ENCODE measurements at regions not wholly inside any gene's neighbourhood (a gene's known extent, or its start where the extent isn't known, plus 50 kb on each side); places are given as distances from the start of the nearest gene placed in this dataset.

DNA sequence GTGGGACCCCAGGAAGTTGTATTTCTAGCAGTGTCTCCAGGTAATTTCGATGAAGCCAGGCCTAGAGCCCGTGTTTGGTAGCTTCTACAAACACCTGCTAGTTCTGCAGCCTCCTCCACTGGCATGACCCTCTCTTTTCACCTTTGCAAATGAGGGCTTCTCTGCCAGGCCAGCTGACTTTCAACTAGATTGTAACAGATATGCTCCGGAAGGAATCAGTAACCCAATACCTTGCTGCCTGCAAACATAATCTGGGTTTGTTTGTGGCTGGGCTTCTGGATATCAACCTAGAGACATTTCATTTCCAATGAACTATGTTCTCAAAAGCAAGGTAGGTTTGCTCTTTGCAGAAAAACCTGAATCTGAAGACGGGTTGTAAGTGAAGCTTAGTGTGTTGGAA lies 354.8 kb downstream of the DMRT2 start:
- Mint-ChIP-seq H3K4me3 (no peak overlapping the region), H3K9me3 (no peaks in the 10 kb centered on the region), H3K27ac (no peak overlapping the region), H3K4me1 (no peaks in the 10 kb centered on the region), H3K36me3 (no peaks in the 10 kb centered on the region), H3K27me3 (no peaks in the 10 kb centered on the region)
- POLR2A ChIA-PET = no interaction called here
- DNase-seq (no peak), ATAC-seq (ENCODE audit: low read depth) (no peak)

DNA sequence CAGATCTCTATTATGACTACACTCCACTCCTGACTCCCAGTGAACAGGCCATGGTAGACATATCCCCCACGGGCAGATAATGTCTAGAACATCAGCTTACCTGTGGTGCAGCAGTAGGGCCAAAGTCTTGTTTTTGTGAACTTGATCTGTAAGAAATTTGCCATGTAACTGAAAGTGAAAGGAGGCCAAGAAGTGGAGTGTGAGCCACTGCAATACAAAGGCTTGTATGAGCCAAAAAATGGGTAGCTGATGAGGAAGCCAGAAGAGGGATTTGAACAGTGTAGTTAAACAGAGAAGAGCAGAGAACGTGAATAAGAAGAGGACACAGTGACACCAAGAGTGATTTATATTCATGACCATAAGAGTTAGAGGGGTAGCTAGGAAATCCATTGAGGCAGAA lies 361.7 kb downstream of the DMRT2 start:
- no peak overlapping the region for H3K4me3 Mint-ChIP-seq
- H3K36me3 Mint-ChIP-seq = no peaks in the 10 kb centered on the region

DNA sequence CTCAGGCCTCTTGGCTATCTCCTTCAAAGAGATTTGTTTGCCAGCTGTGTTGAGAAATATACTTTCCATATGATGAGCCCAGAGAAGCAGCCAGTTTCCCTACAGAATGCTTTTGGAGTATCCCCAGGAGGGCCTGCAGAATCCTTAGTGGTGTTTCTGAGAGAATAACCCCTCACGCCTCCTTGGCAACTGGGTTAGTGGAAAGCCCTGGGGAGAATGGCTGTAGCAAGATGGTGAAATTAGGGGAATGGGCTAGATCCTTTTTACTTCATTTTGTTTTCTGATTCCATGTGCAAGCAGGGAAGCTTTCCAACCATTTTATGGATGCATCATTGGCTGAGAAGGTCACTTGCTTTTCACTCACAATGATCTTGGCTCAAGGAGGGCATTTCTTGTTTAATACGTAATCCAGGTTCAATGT lies 364.6 kb downstream of the DMRT2 start:
- Mint-ChIP-seq H3K4me3 (no peak overlapping the region), H3K36me3 (no peaks in the 10 kb centered on the region), H3K27me3 (no peaks in the 10 kb centered on the region), H3K27ac (no peak overlapping the region), H3K9me3 (no peaks in the 10 kb centered on the region), H3K4me1 (no peaks in the 10 kb centered on the region)
- POLR2A ChIA-PET = no interaction called here
- no peak for ATAC-seq (ENCODE audit: low read depth)
- DNase-seq = no peak

More for the DNA sequence above, 361.7 kb downstream of the DMRT2 start:
- ATAC-seq (ENCODE audit: low read depth) (no peak), DNase-seq (no peak)
- no peaks in the 10 kb centered on the region for H3K4me1 Mint-ChIP-seq
- no peaks in the 10 kb centered on the region for H3K27me3 Mint-ChIP-seq
- POLR2A ChIA-PET = no interaction called here
- no peak overlapping the region for H3K27ac Mint-ChIP-seq
- no peaks in the 10 kb centered on the region for H3K9me3 Mint-ChIP-seq

DNA sequence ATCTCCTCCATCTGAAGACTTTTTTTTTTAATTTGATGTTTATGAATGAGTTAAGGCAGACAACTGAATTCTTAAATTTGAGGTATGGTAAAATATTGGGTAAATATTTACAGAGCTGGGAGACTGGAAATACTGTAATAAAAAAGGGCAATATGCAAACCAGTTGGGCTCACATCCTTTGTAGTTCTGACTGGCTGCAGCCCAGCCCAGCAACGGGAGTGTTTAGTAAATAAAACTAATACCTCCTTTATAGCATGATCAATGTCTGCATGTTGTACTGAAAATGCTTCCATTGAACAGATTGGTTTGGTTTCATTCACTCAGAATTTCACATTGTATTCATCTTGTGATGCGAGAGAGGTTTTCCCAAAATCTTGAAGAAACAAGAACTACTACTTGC lies 365.0 kb downstream of the DMRT2 start:
- no peaks in the 10 kb centered on the region for H3K36me3 Mint-ChIP-seq
- H3K4me3 Mint-ChIP-seq = no peak overlapping the region
- no peaks in the 10 kb centered on the region for H3K4me1 Mint-ChIP-seq
- no peak for DNase-seq
- no peaks in the 10 kb centered on the region for H3K27me3 Mint-ChIP-seq
- no peak overlapping the region for H3K27ac Mint-ChIP-seq
- H3K9me3 Mint-ChIP-seq = no peaks in the 10 kb centered on the region
- ATAC-seq (ENCODE audit: low read depth) = no peak
- POLR2A ChIA-PET = no interaction called here

DNA sequence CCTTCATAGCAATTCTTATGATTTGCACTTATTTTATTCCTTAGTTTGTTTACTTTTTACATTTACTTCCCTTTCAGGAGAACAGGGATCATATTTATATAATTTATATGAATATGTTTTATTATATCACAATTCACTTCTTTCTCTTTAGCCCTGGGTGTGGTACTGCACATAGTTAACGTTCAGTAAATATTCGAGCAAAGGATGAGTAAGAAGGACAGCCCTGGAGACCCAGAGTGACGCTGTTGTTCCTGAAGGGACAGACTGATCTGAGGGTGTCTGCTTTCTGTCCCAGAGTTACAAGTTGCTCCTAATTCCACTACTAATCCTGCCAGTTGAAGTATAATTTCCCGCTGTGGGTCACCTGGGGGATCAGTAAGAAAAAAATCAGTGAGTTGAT lies 366.1 kb downstream of the DMRT2 start:
- Mint-ChIP-seq H3K9me3 (no peaks in the 10 kb centered on the region), H3K4me1 (no peaks in the 10 kb centered on the region), H3K36me3 (no peaks in the 10 kb centered on the region), H3K27ac (no peak overlapping the region), H3K4me3 (no peak overlapping the region), H3K27me3 (no peaks in the 10 kb centered on the region)
- DNase-seq (no peak), ATAC-seq (ENCODE audit: low read depth) (no peak)
- POLR2A ChIA-PET = no interaction called here

DNA sequence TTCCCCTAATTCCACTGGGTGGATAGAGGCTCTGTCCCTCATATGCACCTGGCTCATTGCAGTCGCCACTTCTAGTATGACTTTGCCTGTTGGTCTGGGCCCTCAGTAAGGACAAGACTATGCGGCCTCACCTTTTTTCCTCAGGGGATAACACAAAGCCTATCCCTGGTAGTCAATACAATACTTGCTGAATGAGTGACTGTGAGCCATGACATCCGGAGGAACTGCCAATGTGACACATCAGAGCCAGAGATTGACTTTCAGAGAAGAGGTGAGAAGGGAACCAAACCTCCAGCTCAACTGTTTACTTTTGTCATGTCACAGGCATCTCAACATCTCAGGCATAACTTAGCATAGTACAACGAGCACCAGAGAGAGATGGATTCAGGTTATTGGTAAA lies 371.3 kb downstream of the DMRT2 start:
- H3K36me3 Mint-ChIP-seq = no peaks in the 10 kb centered on the region
- no peak overlapping the region for H3K4me3 Mint-ChIP-seq
- H3K27me3 Mint-ChIP-seq = no peaks in the 10 kb centered on the region
- H3K4me1 Mint-ChIP-seq = no peaks in the 10 kb centered on the region
- POLR2A ChIA-PET = no interaction called here
- H3K9me3 Mint-ChIP-seq = peaks cover 6% of the 10 kb centered on the region
- no peak overlapping the region for H3K27ac Mint-ChIP-seq
- DNase-seq (no peak), ATAC-seq (ENCODE audit: low read depth) (no peak)

DNA sequence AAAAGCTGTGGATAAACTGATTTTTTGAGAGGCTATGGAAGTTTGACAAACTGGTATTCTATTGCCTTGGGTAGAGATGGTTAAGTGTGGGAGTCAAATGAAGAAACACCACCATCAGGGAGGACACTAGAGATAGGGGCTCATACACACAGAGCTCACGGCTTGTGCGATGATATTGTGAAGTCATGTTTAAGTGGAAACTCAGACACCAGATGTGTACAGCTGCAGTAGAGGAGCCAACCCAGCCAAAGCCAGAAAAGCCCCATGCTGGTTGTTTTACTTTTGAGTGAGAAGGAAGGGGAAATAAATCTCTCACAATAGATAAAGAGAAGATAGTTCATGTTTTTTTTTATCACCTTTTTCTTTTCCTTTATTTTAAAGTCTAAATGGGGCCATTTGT lies 377.7 kb downstream of the DMRT2 start:
- DNase-seq (no peak), ATAC-seq (ENCODE audit: low read depth) (no peak)
- Mint-ChIP-seq H3K9me3 (peaks cover 4% of the 10 kb centered on the region), H3K4me3 (no peak overlapping the region), H3K36me3 (no peaks in the 10 kb centered on the region), H3K27me3 (no peaks in the 10 kb centered on the region), H3K4me1 (no peaks in the 10 kb centered on the region), H3K27ac (no peak overlapping the region)
- POLR2A ChIA-PET = no interaction called here

DNA sequence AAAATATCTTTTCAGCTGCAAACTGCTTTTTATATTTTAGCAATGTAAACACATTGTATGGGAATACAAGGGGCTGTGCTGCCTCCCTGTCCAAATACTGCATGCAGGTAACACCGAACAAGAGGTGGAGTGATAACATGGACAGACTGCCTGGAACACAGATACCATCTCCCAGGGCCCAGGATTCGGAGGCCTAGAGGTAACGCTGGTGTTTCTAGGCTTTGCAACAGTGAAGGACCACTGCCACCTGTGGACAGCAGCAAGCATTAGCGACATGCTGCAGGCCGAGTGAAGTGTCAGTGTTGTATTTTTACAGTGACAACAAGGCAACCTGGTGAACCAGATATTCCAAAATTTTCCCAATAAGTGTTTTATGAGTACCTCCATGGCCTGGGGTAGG lies 379.1 kb downstream of the DMRT2 start:
- POLR2A ChIA-PET = no interaction called here

DNA sequence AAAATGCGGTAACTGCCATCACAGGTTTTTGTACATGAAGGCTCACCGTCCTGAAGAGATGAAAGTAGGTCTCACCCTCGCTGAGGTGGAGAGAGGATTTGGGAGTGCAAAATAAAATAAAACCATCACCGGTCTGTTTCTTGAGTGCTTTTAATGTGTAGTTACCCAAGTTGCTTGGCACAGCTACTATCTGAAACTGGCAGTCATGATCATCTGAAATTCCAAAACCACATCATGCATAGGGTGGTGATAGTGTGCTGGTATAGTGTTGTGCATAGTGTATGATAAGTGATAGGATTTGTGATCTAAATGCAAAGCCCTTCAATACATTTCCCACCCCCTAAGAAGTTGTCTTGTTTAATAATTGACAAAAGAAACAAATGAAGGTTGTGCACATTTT lies 381.3 kb downstream of the DMRT2 start:
- H3K9me3 Mint-ChIP-seq = no peaks in the 10 kb centered on the region
- POLR2A ChIA-PET = no interaction called here
- H3K4me3 Mint-ChIP-seq = no peak overlapping the region
- ATAC-seq (ENCODE audit: low read depth) (no peak), DNase-seq (no peak)
- H3K27me3 Mint-ChIP-seq = no peaks in the 10 kb centered on the region
- no peak overlapping the region for H3K27ac Mint-ChIP-seq
- H3K36me3 Mint-ChIP-seq = no peaks in the 10 kb centered on the region
- H3K4me1 Mint-ChIP-seq = no peaks in the 10 kb centered on the region

More for the DNA sequence above, 379.1 kb downstream of the DMRT2 start:
- H3K4me1 Mint-ChIP-seq = no peaks in the 10 kb centered on the region
- H3K36me3 Mint-ChIP-seq = no peaks in the 10 kb centered on the region
- ATAC-seq (ENCODE audit: low read depth) = no peak
- H3K27ac Mint-ChIP-seq = no peak overlapping the region
- H3K9me3 Mint-ChIP-seq = peaks cover 1% of the 10 kb centered on the region
- no peaks in the 10 kb centered on the region for H3K27me3 Mint-ChIP-seq
- H3K4me3 Mint-ChIP-seq = no peak overlapping the region
- no peak for DNase-seq

DNA sequence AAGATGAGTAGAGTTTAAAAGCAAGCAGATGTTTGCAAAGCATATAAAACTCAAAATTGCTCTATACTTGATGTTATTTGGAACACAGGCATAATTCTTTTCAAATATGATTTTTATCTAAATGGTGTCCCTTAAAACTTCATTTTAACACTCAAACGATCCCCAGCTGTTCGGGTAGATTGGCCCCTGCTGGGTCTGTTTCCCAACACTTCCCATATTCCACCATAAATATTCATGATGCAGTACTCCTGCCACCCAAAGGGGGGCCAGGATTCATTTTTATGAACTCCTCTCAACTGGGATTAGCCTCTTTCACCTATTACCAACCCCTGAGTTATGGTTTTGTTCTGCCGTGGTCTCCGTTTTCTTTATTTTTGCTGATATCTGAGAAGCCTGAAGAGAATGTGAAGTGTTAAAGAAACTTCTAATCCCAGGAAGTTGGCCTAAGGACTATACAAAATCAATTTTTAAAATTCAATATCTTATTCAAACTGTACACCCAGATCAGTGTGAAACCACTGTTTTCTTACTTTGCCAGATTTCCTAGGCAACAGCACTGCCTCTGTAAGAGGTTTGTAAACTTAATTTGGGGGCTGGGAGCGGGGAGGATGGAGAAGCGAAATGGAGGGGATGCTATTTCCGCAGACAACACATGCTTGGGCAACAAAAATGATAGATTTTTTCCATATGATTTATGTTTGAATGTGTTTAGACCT lies 384.1 kb downstream of the DMRT2 start:
- no peak overlapping the region for H3K27ac Mint-ChIP-seq
- no peak for DNase-seq
- no peaks in the 10 kb centered on the region for H3K36me3 Mint-ChIP-seq
- no peaks in the 10 kb centered on the region for H3K9me3 Mint-ChIP-seq
- no peak for ATAC-seq (ENCODE audit: low read depth)
- H3K4me1 Mint-ChIP-seq = no peaks in the 10 kb centered on the region
- POLR2A ChIA-PET = no interaction called here
- no peaks in the 10 kb centered on the region for H3K27me3 Mint-ChIP-seq
- no peak overlapping the region for H3K4me3 Mint-ChIP-seq

DNA sequence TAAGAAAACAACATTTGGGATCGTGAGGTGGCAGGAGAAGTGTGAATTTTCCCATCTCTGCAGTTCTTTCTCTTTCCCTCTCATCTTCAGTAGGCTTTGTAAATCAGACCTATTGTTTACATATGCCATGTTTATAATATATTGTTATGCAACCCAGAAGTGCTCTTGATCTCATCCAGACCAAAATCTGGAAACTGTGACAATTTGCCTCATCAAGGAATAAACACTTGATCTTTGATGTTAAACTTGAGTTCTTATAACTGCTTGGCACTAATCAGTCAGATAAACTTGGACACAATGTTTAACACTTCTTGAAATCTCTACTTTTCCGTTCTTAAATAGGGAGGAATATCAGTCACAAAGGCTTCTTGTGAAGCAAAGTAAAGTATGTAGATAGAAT lies 384.7 kb downstream of the DMRT2 start:
- DNase-seq (no peak), ATAC-seq (ENCODE audit: low read depth) (no peak)
- H3K4me1 Mint-ChIP-seq = no peaks in the 10 kb centered on the region
- H3K27me3 Mint-ChIP-seq = no peaks in the 10 kb centered on the region
- no peaks in the 10 kb centered on the region for H3K9me3 Mint-ChIP-seq
- no peak overlapping the region for H3K27ac Mint-ChIP-seq
- POLR2A ChIA-PET = no interaction called here
- no peak overlapping the region for H3K4me3 Mint-ChIP-seq
- no peaks in the 10 kb centered on the region for H3K36me3 Mint-ChIP-seq

DNA sequence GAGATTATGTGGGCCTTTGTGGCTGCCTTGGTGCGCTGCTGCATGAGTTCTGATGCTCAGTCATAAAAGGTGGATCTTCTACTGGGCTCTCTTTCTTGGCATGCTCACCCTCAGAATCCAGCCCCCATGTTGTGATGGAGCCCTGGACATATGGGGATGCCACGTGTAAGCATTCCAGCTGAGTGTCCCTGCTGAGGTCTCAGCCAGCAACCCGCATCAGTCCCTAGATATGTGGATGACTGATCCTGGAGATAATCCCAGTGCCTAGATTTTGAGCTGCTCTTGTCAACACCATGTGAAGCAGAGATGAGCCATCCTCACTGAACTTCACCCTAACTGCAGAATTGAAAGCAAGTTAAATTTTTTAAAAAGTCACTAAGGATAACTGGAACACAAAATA lies 390.1 kb downstream of the DMRT2 start:
- no peak overlapping the region for H3K27ac Mint-ChIP-seq
- peaks cover 3% of the 10 kb centered on the region for H3K27me3 Mint-ChIP-seq
- ATAC-seq (ENCODE audit: low read depth) = no peak
- H3K4me3 Mint-ChIP-seq = no peak overlapping the region
- H3K4me1 Mint-ChIP-seq = no peaks in the 10 kb centered on the region
- no peaks in the 10 kb centered on the region for H3K36me3 Mint-ChIP-seq
- POLR2A ChIA-PET = no interaction called here
- no peaks in the 10 kb centered on the region for H3K9me3 Mint-ChIP-seq
- no peak for DNase-seq

DNA sequence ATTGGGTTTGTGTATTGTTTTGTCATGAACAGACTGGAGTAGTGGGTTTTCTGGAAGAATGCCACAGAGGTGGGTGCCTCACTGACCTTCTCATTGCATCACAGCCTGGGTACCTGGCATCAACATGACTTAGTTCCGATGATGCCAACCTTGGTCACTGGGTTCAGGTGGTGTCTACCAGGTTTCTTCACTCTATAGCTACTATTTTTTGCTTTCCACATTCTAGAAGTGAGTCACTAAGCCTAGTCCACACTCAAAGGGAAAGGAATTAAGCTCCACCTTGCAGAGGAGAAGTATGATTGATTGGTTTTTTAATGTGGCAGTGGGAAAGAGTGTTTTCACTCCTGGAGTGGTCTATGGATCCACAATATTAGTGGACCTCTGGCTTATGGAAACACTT lies 391.9 kb downstream of the DMRT2 start:
- no peaks in the 10 kb centered on the region for H3K4me1 Mint-ChIP-seq
- no peak overlapping the region for H3K4me3 Mint-ChIP-seq
- no peak overlapping the region for H3K27ac Mint-ChIP-seq
- H3K9me3 Mint-ChIP-seq = no peaks in the 10 kb centered on the region
- POLR2A ChIA-PET = no interaction called here
- no peaks in the 10 kb centered on the region for H3K36me3 Mint-ChIP-seq
- DNase-seq = no peak
- ATAC-seq (ENCODE audit: low read depth) = no peak
- peaks cover 3% of the 10 kb centered on the region for H3K27me3 Mint-ChIP-seq

DNA sequence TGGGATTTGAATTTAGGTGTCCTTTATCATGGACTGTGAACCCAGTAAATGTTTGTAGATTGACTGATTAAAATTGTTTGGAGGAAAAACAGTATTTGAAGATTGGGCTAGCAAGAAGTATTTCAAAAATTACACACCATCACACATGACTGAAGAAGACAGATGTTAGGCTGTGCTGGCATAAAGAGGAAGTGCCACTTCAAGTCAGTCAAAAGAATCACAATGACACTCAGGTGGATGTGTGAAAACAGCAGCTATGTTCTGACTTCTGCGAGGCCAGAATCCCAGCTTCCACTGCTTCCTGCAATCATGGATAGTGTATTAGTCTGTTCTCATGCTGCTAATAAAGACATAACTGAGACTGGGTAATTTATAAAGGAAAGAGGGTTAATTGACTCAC lies 393.3 kb downstream of the DMRT2 start:
- ATAC-seq (ENCODE audit: low read depth) (no peak), DNase-seq (no peak)
- Mint-ChIP-seq H3K36me3 (no peaks in the 10 kb centered on the region), H3K27me3 (peaks cover 3% of the 10 kb centered on the region), H3K27ac (no peak overlapping the region), H3K4me1 (no peaks in the 10 kb centered on the region), H3K4me3 (no peak overlapping the region), H3K9me3 (no peaks in the 10 kb centered on the region)
- POLR2A ChIA-PET = no interaction called here

DNA sequence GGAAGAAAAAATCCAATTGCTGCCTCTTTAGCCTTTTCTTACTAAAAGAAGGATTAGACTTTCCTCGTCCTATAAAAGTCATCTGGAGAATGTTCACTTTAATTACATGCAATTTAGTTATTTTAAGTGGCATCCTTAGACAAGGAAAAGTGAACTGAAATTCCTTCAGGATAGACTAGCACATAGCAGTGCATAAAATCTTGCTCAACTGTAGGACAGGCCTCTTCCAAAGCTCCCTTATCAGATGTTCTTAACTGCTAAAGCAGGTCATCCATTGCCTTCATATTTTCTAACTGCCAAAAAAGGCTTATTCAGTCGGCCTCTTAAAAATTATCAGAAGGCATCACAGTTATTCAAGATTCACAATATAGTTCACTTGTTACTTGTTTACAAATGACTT lies 396.5 kb downstream of the DMRT2 start:
- POLR2A ChIA-PET = no interaction called here
- no peaks in the 10 kb centered on the region for H3K36me3 Mint-ChIP-seq
- no peak overlapping the region for H3K4me3 Mint-ChIP-seq
- no peaks in the 10 kb centered on the region for H3K4me1 Mint-ChIP-seq
- no peak overlapping the region for H3K27ac Mint-ChIP-seq
- H3K27me3 Mint-ChIP-seq = peaks cover 3% of the 10 kb centered on the region
- no peaks in the 10 kb centered on the region for H3K9me3 Mint-ChIP-seq
- ATAC-seq (ENCODE audit: low read depth) = no peak
- DNase-seq = no peak

All from activated naive CD8-positive, alpha-beta T cell treated with anti-CD3 and anti-CD28 coated beads, Interleukin-2, amount 10 ng/mL, durations not matched to agents 7 days and 5 days (primary cell).